Mesenchymal stem cell (in vitro differentiated cells and primary cell): ENCODE measurements at regions not wholly inside any gene's neighbourhood (a gene's known extent, or its start where the extent isn't known, plus 50 kb on each side); places are given as distances from the start of the nearest gene placed in this dataset.
"Not testable (repeated sequence)": the region's sequence is repeated elsewhere in the genome, so short reads cannot be mapped to it uniquely, and the experiment has no call there.

Source experiments
- DNase-seq: peaks from one replicate; pipeline ENCODE4 v3.0.0-alpha.2; 2013
- H2AFZ ChIP-seq: one replicate; pipeline ENCODE4 v1.6.1; 2013; ENCODE audit warnings: low read depth, mild to moderate bottlenecking, control low read depth, inconsistent platforms, low read length, moderate library complexity
- H2AK5ac ChIP-seq: 2 replicates; pipeline ENCODE4 v1.6.1; 2013; ENCODE audit warnings: low read length, moderate library complexity, mild to moderate bottlenecking, inconsistent platforms; ENCODE audit not compliant: severe bottlenecking
- H2BK120ac ChIP-seq: one replicate; pipeline ENCODE4 v1.6.1; 2013; ENCODE audit warnings: low read depth, mild to moderate bottlenecking, inconsistent platforms, low read length, moderate library complexity
- H2BK12ac ChIP-seq, 2 experiments: one replicate each; pipeline ENCODE4 v1.6.1; 2013; ENCODE audit warnings: inconsistent platforms in 2 of 2, low read length in 2 of 2, mild to moderate bottlenecking in 2 of 2, moderate library complexity in 2 of 2, control low read depth in 1 of 2
- H2BK15ac ChIP-seq: one replicate; pipeline ENCODE4 v1.6.1; 2013; ENCODE audit warnings: mild to moderate bottlenecking, low read depth, inconsistent platforms; ENCODE audit not compliant: poor library complexity, severe bottlenecking
- H2BK5ac ChIP-seq: 2 replicates; pipeline ENCODE4 v1.6.1; 2013; ENCODE audit warnings: low read depth, mild to moderate bottlenecking, low read length, control low read depth, inconsistent platforms; ENCODE audit not compliant: poor library complexity, severe bottlenecking
- H3K14ac ChIP-seq, 2 experiments: one replicate each; pipeline ENCODE4 v1.6.1; 2013; ENCODE audit warnings: inconsistent platforms in 2 of 2, low read length in 2 of 2, control low read depth in 1 of 2, mild to moderate bottlenecking in 1 of 2, moderate library complexity in 1 of 2
- H3K18ac ChIP-seq, 2 experiments: one replicate each; pipeline ENCODE4 v1.6.1; 2013; ENCODE audit warnings: inconsistent platforms in 2 of 2, low read length in 2 of 2, control low read depth in 1 of 2, low read depth in 1 of 2, mild to moderate bottlenecking in 1 of 2
- H3K23ac ChIP-seq, 2 experiments: one replicate each; pipeline ENCODE4 v1.6.1; 2013; ENCODE audit warnings: inconsistent platforms in 2 of 2, low read length in 2 of 2, mild to moderate bottlenecking in 2 of 2, moderate library complexity in 2 of 2, control low read depth in 1 of 2
- H3K27ac ChIP-seq: 2 replicates; pipeline ENCODE4 v1.5.1; 2013; ENCODE audit warnings: mild to moderate bottlenecking, moderate library complexity, low read length, control low read depth, inconsistent platforms; ENCODE audit not compliant: poor library complexity, severe bottlenecking
- H3K27me3 ChIP-seq, 2 experiments: 2 replicates each; pipeline versions ENCODE4 v1.6.1 to v1.7.0; 2013; ENCODE audit warnings: low read length in 2 of 2, mild to moderate bottlenecking in 2 of 2, moderate library complexity in 2 of 2, control low read depth in 1 of 2, inconsistent platforms in 1 of 2; ENCODE audit not compliant: control insufficient read depth in 1 of 2, insufficient read depth in 1 of 2
- H3K36me3 ChIP-seq, 2 experiments: 2 replicates each; pipeline versions ENCODE4 v1.6.1 to v1.7.0; 2013; ENCODE audit warnings: low read length in 2 of 2, control low read depth in 1 of 2, inconsistent platforms in 1 of 2, low read depth in 1 of 2, mild to moderate bottlenecking in 1 of 2; ENCODE audit not compliant: insufficient read depth in 2 of 2, control insufficient read depth in 1 of 2
- H3K4ac ChIP-seq, 2 experiments: one replicate each; pipeline ENCODE4 v1.6.1; 2013; ENCODE audit warnings: inconsistent platforms in 2 of 2, low read length in 2 of 2, mild to moderate bottlenecking in 2 of 2, moderate library complexity in 2 of 2, control low read depth in 1 of 2, low read depth in 1 of 2
- H3K4me1 ChIP-seq: 2 replicates; pipeline ENCODE4 v1.6.1; 2013; ENCODE audit warnings: low read depth, low read length, control low read depth; ENCODE audit not compliant: control insufficient read depth, insufficient read depth
- H3K4me2 ChIP-seq: 2 replicates; pipeline ENCODE4 v1.6.1; 2013; ENCODE audit warnings: low read length, mild to moderate bottlenecking, inconsistent platforms; ENCODE audit not compliant: poor library complexity, severe bottlenecking
- H3K4me3 ChIP-seq, 2 experiments: 2 replicates each; pipeline versions ENCODE4 v1.5.1 to v1.7.0; 2013; ENCODE audit warnings: low read length in 2 of 2, mild to moderate bottlenecking in 2 of 2, control low read depth in 1 of 2, low read depth in 1 of 2; ENCODE audit not compliant: insufficient read depth in 1 of 2
- H3K79me1 ChIP-seq: replicated peaks from 2 replicates; pipeline ENCODE4 v1.6.1; 2013; ENCODE audit warnings: mild to moderate bottlenecking, control low read depth, low read length, inconsistent platforms; ENCODE audit not compliant: poor library complexity, severe bottlenecking
- H3K9ac ChIP-seq: 2 replicates; pipeline ENCODE4 v1.7.0; 2013; ENCODE audit warnings: mild to moderate bottlenecking, low read length, moderate library complexity
- H3K9me3 ChIP-seq: 2 replicates; pipeline ENCODE4 v1.7.0; 2013; ENCODE audit warnings: mild to moderate bottlenecking, low read length; ENCODE audit not compliant: control insufficient read depth
- H4K8ac ChIP-seq: one replicate; pipeline ENCODE4 v1.6.1; 2013; ENCODE audit warnings: inconsistent platforms, mild to moderate bottlenecking, low read length, moderate library complexity
- H4K91ac ChIP-seq: one replicate; pipeline ENCODE4 v1.6.1; 2013; ENCODE audit warnings: mild to moderate bottlenecking, low read length, inconsistent platforms
- WGBS: methylation state at CpG from one replicate; pipeline ENCODE4 v1.1.7; 2013; ENCODE audit warnings: mixed read lengths; 5-methylcytosine and 5-hydroxymethylcytosine counted together

GRCh38 chr14:63147018-63147417 is 57.2 kb upstream of the RHOJ start:
- Histone ChIP-seq H3K9me3 (peaks cover 19% of the 10 kb centered on the region), H3K4ac (no peak overlapping the region), H3K23ac (no peak overlapping the region), H2AFZ (no peak overlapping the region), H3K27me3 (no peaks in the 10 kb centered on the region), H3K9ac (no peak overlapping the region), H4K8ac (no peak overlapping the region), H3K4me1 (no peaks in the 10 kb centered on the region), H3K18ac (no peak overlapping the region), H2BK5ac (no peak overlapping the region), H3K79me1 (no peaks in the 10 kb centered on the region), H2BK12ac (no peak overlapping the region), H3K14ac (no peak overlapping the region), H2BK15ac (no peak overlapping the region), H3K4me2 (no peak overlapping the region), H2BK120ac (no peak overlapping the region), H3K4me3 (no peak overlapping the region), H3K36me3 (no peaks in the 10 kb centered on the region), H4K91ac (no peak overlapping the region), H2AK5ac (no peak overlapping the region), H3K27ac (no peak overlapping the region)
- no peak for DNase-seq
- WGBS: 71% methylated on average over 1 of the region's 2 CpGs

DNA sequence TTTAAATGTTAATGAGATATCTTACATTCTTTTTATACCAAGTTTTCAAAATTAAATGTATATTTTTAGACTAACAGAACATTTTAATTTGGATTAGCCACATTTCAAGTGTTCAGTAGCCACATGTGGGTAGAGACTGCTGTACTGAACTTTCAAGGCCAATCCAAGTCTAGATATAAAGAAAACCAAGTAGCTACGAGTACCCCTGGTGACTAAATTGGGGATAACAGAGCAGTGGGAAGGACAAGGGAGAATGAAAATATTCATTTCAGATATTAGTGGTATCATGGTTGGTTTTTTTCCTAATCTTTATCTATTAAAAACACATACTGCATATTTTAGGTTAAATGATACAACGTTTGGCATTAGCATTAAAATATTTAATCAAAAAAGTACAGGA is 69.4 kb upstream of the RHOJ start:
- H3K4me2 ChIP-seq: no peak overlapping the region
- H3K23ac ChIP-seq: no peak overlapping the region
- no peak overlapping the region for H2BK5ac ChIP-seq
- no peak overlapping the region for H2BK15ac ChIP-seq
- no peaks in the 10 kb centered on the region for H3K36me3 ChIP-seq
- H2AFZ ChIP-seq: no peak overlapping the region
- H3K18ac ChIP-seq: no peak overlapping the region
- no peaks in the 10 kb centered on the region for H3K4me1 ChIP-seq
- no peaks in the 10 kb centered on the region for H3K9me3 ChIP-seq
- H3K79me1 ChIP-seq: no peaks in the 10 kb centered on the region
- H3K4me3 ChIP-seq: no peak overlapping the region
- no peak overlapping the region for H3K27ac ChIP-seq
- H4K8ac ChIP-seq: no peak overlapping the region
- no peak overlapping the region for H2BK12ac ChIP-seq
- no peak overlapping the region for H2BK120ac ChIP-seq
- peak; percentile 21 for DNase-seq
- no peak overlapping the region for H3K14ac ChIP-seq
- no peak overlapping the region for H2AK5ac ChIP-seq
- H4K91ac ChIP-seq: no peak overlapping the region
- no peaks in the 10 kb centered on the region for H3K27me3 ChIP-seq
- no peak overlapping the region for H3K4ac ChIP-seq
- H3K9ac ChIP-seq: no peak overlapping the region
- WGBS: 43% methylated on average over 1 of the region's 2 CpGs

GRCh38 chr14:63130531-63130930 is 73.7 kb upstream of the RHOJ start:
- no peaks in the 10 kb centered on the region for H3K9me3 ChIP-seq
- no peak overlapping the region for H2BK12ac ChIP-seq
- H3K4me3 ChIP-seq: no peak overlapping the region
- H3K36me3 ChIP-seq: no peaks in the 10 kb centered on the region
- H2BK120ac ChIP-seq: no peak overlapping the region
- H3K14ac ChIP-seq: no peak overlapping the region
- no peaks in the 10 kb centered on the region for H3K79me1 ChIP-seq
- H3K27me3 ChIP-seq: peaks cover 0 to 4% of the 10 kb centered on the region in 2 experiments
- no peak overlapping the region for H3K9ac ChIP-seq
- no peak overlapping the region for H2BK15ac ChIP-seq
- no peak overlapping the region for H4K8ac ChIP-seq
- H3K27ac ChIP-seq: no peak overlapping the region
- DNase-seq: no peak
- no peak overlapping the region for H2AFZ ChIP-seq
- 94% methylated on average over 3 of the region's 4 CpGs for WGBS
- no peak overlapping the region for H3K23ac ChIP-seq
- H3K4me2 ChIP-seq: no peak overlapping the region
- no peak overlapping the region for H3K18ac ChIP-seq
- H3K4ac ChIP-seq: no peak overlapping the region
- H3K4me1 ChIP-seq: no peaks in the 10 kb centered on the region
- H2BK5ac ChIP-seq: no peak overlapping the region
- H2AK5ac ChIP-seq: no peak overlapping the region
- no peak overlapping the region for H4K91ac ChIP-seq

GRCh38 chr14:63106487-63106886 is 61.2 kb upstream of the KCNH5 start:
- not testable (repeated sequence) for H3K27me3 ChIP-seq, H3K18ac ChIP-seq, H3K9me3 ChIP-seq, H2BK120ac ChIP-seq, H3K4me3 ChIP-seq, H3K36me3 ChIP-seq, H3K4me1 ChIP-seq, H3K27ac ChIP-seq, H3K23ac ChIP-seq, H3K4me2 ChIP-seq, H3K79me1 ChIP-seq, H2BK15ac ChIP-seq, H3K9ac ChIP-seq, H4K91ac ChIP-seq, H3K14ac ChIP-seq, DNase-seq, H2BK5ac ChIP-seq, H2AFZ ChIP-seq, H2BK12ac ChIP-seq, H2AK5ac ChIP-seq, H4K8ac ChIP-seq, H3K4ac ChIP-seq
- no CpG with 5 or more reads among the region's 1 CpG for WGBS
